ENCODE measurements at regions not wholly inside any gene's neighbourhood (a gene's known extent, or its start where the extent isn't known, plus 50 kb on each side); places are given as distances from the start of the nearest gene placed in this dataset.

DNA sequence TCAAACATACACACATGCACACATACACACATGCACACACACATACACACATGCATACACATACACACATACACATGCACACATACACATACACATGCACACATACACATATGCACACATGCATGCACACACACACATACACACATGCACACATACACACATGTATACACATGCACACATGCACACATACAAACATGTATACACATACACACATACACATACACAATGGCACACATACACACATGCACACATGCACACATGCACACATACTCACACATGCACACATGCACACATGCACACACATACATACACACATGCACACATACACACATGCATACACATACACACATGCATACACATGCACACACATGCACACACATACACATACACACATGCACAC is 137.2 kb downstream of the ACKR3 start:
- TF ChIP-seq ZFX (IDR thresholded peaks at IDR 0.05; ENCODE audit: borderline replicate concordance): no peak
- TF ChIP-seq, protein P1, sequence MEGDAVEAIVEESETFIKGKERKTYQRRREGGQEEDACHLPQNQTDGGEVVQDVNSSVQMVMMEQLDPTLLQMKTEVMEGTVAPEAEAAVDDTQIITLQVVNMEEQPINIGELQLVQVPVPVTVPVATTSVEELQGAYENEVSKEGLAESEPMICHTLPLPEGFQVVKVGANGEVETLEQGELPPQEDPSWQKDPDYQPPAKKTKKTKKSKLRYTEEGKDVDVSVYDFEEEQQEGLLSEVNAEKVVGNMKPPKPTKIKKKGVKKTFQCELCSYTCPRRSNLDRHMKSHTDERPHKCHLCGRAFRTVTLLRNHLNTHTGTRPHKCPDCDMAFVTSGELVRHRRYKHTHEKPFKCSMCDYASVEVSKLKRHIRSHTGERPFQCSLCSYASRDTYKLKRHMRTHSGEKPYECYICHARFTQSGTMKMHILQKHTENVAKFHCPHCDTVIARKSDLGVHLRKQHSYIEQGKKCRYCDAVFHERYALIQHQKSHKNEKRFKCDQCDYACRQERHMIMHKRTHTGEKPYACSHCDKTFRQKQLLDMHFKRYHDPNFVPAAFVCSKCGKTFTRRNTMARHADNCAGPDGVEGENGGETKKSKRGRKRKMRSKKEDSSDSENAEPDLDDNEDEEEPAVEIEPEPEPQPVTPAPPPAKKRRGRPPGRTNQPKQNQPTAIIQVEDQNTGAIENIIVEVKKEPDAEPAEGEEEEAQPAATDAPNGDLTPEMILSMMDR (IDR thresholded peaks at IDR 0.05): no peak
- no peak overlapping the region for H3K27ac ChIP-seq

DNA sequence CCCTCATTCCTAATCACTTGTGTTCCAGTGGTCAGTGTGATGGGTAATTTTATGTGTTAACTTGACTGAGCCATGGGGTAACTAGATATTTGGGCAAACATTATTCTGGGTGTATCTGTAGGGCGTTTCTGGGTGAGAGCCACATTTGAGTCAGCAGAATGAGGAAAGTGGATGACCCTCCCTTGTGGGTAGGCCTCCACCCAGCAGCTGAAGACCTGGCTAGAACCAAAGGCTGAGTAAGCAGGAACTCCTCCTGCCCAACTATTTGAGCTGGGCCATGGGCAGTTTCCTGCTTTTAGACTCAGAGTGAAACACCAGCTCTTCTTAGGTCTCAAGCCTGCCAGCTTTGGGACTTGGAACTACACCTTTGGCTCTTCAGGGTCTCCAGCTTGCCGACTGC is 141.8 kb downstream of the ACKR3 start:
- H3K27ac ChIP-seq: no peak overlapping the region

DNA sequence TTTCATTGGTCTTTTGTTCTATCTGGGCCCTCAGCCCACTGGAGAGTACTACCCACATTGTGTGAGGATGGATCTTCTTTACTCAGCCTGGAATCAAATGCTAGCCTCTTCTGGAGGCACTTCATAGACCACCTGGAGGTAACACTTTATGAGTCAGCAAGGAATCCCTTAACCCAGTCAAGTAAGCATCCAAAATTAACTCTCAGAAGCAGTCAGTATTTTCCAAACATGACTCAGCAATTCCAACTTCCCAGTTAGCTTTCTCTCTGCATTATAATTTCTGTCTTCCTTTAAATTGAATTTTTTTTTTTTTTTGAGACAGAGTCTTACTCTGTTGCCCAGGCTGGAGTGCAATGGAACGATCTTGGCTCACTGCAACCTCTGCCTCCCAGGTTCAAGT is 142.7 kb downstream of the ACKR3 start:
- no peak overlapping the region for H3K27ac ChIP-seq

More for the DNA sequence above, 141.8 kb downstream of the ACKR3 start:
- no peak for TF ChIP-seq ZFX (IDR thresholded peaks at IDR 0.05; ENCODE audit: borderline replicate concordance)
- TF ChIP-seq, protein P1 (IDR thresholded peaks at IDR 0.05): no peak

DNA sequence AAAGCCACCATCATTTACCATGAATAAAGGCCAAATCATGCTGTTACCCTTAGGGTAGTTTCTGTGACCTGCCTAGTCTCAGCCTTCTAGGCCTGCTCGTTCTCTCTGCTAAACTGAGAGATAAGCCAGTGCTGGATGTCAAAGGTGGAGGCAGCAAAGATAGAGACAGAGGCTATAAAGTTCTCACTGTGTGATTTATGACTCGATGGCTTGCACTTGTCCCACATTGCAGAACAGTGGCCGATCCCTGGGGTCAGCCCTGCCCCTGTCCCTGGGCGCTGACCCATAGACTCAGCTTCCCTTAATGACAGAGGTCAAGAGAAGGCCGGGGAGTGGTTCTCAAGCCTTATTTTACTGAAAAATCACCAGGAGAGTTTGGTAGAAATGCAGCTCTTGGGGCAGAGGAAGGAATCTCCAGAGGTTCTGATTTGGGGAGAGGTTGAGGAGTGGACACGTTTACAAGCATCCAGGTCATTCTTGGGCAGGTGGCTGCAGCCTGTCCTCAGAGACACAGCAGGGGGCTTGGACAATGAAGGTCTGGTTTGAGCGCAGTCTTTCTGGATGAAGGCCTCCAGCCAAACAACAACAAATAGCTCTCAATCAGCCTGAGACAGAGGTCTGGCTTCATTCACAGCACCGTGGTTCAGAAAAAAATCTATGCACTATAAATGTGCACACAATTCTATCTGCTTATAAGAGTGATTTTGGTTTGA is 143.5 kb downstream of the ACKR3 start:
- no peak overlapping the region for H3K27ac ChIP-seq
- TF ChIP-seq ZFX (IDR thresholded peaks at IDR 0.05; ENCODE audit: borderline replicate concordance): no peak
- TF ChIP-seq, protein P1 (IDR thresholded peaks at IDR 0.05): no peak

More for the DNA sequence above, 142.7 kb downstream of the ACKR3 start:
- TF ChIP-seq, protein P1 (IDR thresholded peaks at IDR 0.05): no peak
- TF ChIP-seq ZFX (IDR thresholded peaks at IDR 0.05; ENCODE audit: borderline replicate concordance): no peak

DNA sequence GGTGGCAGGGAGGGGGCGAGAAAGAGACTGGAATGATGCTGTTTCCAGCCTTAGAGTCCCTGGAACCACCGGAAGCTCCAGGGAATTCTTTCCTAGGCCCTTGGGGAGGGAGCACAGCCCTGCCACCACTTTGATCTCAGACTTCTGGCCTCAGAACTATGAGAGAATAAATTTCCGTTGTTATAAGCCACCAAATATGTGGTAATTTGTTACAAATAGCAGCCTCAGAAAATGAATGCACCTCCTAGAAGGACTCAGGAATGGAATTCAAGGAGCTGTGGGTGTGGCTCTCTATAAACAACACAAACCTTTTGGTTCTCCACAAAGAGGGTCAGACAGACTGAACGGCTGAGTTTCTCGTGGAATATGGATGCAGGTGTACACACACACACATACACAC is 144.5 kb downstream of the ACKR3 start:
- H3K27ac ChIP-seq: no peak overlapping the region
- TF ChIP-seq, protein P1 (IDR thresholded peaks at IDR 0.05): no peak
- TF ChIP-seq ZFX (IDR thresholded peaks at IDR 0.05; ENCODE audit: borderline replicate concordance): no peak

DNA sequence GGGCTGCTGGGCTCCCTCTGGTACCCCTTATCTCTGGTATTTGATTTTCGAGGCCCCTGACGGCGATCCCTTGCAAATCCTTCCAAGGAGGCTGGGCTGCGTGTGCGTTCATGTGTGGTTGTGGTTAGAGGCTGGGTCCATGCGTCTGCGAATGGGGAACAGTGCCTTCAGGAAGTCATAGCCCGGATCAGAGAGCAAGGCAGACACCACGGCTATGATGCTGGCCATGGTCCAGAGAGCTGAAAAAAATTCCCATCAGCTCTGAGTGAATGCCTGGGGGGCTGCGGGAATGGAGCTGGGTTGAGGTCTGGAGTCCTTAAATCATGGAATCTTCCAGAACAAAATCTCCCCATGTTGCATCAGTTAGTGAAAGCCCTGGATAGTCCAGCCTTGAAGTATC is 145.5 kb downstream of the ACKR3 start:
- no peak overlapping the region for H3K27ac ChIP-seq
- TF ChIP-seq ZFX (IDR thresholded peaks at IDR 0.05; ENCODE audit: borderline replicate concordance): no peak
- TF ChIP-seq, protein P1 (IDR thresholded peaks at IDR 0.05): no peak

DNA sequence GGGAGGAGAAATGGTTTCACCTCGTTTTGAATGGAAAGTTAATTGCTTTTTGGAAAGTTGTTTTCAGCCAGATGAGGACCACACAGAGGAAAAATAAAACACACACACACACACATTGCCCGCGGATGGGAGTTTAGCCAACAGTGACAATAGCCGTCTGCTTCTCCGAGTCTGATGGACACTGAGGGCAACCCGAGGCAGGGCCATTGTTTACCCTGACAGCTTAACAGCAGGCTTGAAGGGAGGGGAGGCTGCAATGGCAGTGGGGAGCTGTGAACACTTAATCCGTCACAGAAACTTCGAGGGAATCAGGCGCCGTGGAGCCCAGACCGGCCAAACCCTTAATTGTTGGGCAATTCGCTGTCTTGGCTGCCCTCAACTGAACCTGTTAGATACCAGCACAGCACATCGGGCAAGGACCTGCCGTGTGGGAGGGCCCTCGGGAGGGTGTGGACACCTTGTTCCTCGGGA is 145.9 kb downstream of the ACKR3 start:
- no peak overlapping the region for H3K27ac ChIP-seq
- TF ChIP-seq, protein P1 (IDR thresholded peaks at IDR 0.05): no peak
- TF ChIP-seq ZFX (IDR thresholded peaks at IDR 0.05; ENCODE audit: borderline replicate concordance): no peak

Measured in 22Rv1 (cell line).